Natural killer cell (primary cell): ENCODE measurements at regions not wholly inside any gene's neighbourhood (a gene's known extent, or its start where the extent isn't known, plus 50 kb on each side); places are given as distances from the start of the nearest gene placed in this dataset.

ENCODE experiments used
- ATAC-seq, 3 donors: fragments of 150-1000 bp in 2 of 3; fragments of 200-7000 bp in 1 of 3; cut with Tn5 transposase; 1 replicate in 1 of 3; 2 replicates in 2 of 3; pipeline ENCODE4 v1.10.0; 2021; ENCODE audit warnings: mild to moderate bottlenecking in 2 of 3, moderate library complexity in 2 of 3
- DNase-seq, 2 donors: peaks; one replicate each; pipeline versions ENCODE4 v3.0.0 to v3.0.0-alpha.2; 2013 to 2021; ENCODE audit warnings: mixed read lengths in 1 of 2
- H3K27ac ChIP-seq: one replicate; pipeline ENCODE4 v1.5.1; 2013; ENCODE audit warnings: mild to moderate bottlenecking, low read length
- H3K27me3 ChIP-seq: one replicate; pipeline ENCODE4 v1.6.1; 2013; ENCODE audit warnings: low read length; ENCODE audit not compliant: control insufficient read depth, insufficient read depth
- H3K36me3 ChIP-seq: one replicate; pipeline ENCODE4 v1.6.1; 2013; ENCODE audit warnings: low read length; ENCODE audit not compliant: control insufficient read depth, insufficient read depth
- H3K4me1 ChIP-seq: one replicate; pipeline ENCODE4 v1.6.1; 2013; ENCODE audit warnings: low read length; ENCODE audit not compliant: control insufficient read depth, insufficient read depth
- H3K4me3 ChIP-seq: one replicate; pipeline ENCODE4 v1.5.1; 2013; ENCODE audit warnings: low read length
- H3K9me3 ChIP-seq: one replicate; pipeline ENCODE4 v1.6.1; 2013; ENCODE audit warnings: low read length; ENCODE audit not compliant: control insufficient read depth, insufficient read depth
- H3K27ac Mint-ChIP-seq, 2 donors: one replicate each; pipeline ENCODE4 v1.8.0; 2022; ENCODE audit warnings: mild to moderate bottlenecking in 2 of 2, mixed read lengths in 2 of 2, moderate library complexity in 1 of 2
- H3K27me3 Mint-ChIP-seq, 2 donors: one replicate each; pipeline ENCODE4 v1.8.0; 2022; ENCODE audit warnings: low read depth in 2 of 2, mixed read lengths in 2 of 2
- H3K36me3 Mint-ChIP-seq: one replicate; pipeline ENCODE4 v1.8.0; 2022; ENCODE audit warnings: mixed read lengths
- H3K4me1 Mint-ChIP-seq, 2 donors: one replicate each; pipeline ENCODE4 v1.8.0; 2022; ENCODE audit warnings: mixed read lengths in 2 of 2
- H3K4me3 Mint-ChIP-seq: one replicate; pipeline ENCODE4 v1.8.0; 2022; ENCODE audit warnings: mild to moderate bottlenecking, moderate library complexity, mixed read lengths
- H3K9me3 Mint-ChIP-seq, 2 donors: one replicate each; pipeline ENCODE4 v1.8.0; 2022; ENCODE audit warnings: mixed read lengths in 2 of 2
- CTCF ChIP-seq: fragments of 200-600 bp; IDR thresholded peaks from one replicate; pipeline ENCODE4 v1.8.0; 2022; ENCODE audit warnings: antibody characterized with exemption
- WGBS: methylation state at CpG from one replicate; pipeline ENCODE4 v1.1.7; 2013; ENCODE audit warnings: missing lambda C conversion rate; ENCODE audit not compliant: insufficient coverage; 5-methylcytosine and 5-hydroxymethylcytosine counted together
- intact Hi-C: fragments of 100-400 bp; cut with micrococcal nuclease; formaldehyde crosslinking; loops from one replicate; pipeline ENCODE4 v1.14.2; 2022

GRCh38 chr15:38150148-38150547 lies 102.5 kb upstream of the SPRED1 start:
- H3K9me3 ChIP-seq = peaks cover 8% of the 10 kb centered on the region
- no peak overlapping the region for H3K4me3 Mint-ChIP-seq
- intact Hi-C loops = no loop called here
- no peak overlapping the region for H3K27ac ChIP-seq
- H3K36me3 Mint-ChIP-seq = peaks cover 8% of the 10 kb centered on the region
- H3K4me3 ChIP-seq = no peak overlapping the region
- H3K36me3 ChIP-seq = no peaks in the 10 kb centered on the region
- no peak overlapping the region for H3K27ac Mint-ChIP-seq
- WGBS = 100% methylated on average over 1 of the region's 1 CpG
- no peaks in the 10 kb centered on the region for H3K4me1 ChIP-seq
- H3K27me3 Mint-ChIP-seq = peaks cover 7 to 11% of the 10 kb centered on the region in 2 donors
- ATAC-seq (no peak), DNase-seq (no peak)
- peaks cover 6 to 8% of the 10 kb centered on the region in 2 donors for H3K4me1 Mint-ChIP-seq
- peaks cover 3% of the 10 kb centered on the region for H3K27me3 ChIP-seq
- TF ChIP-seq CTCF = no peak
- H3K9me3 Mint-ChIP-seq = peaks cover 3 to 10% of the 10 kb centered on the region in 2 donors

- Histone ChIP-seq H3K4me3 (no peak overlapping the region), H3K9me3 (peaks cover 8% of the 10 kb centered on the region), H3K27me3 (peaks cover 3% of the 10 kb centered on the region), H3K4me1 (no peaks in the 10 kb centered on the region), H3K27ac (no peak overlapping the region), H3K36me3 (no peaks in the 10 kb centered on the region)
- no peak for ATAC-seq
- Mint-ChIP-seq H3K36me3 (peaks cover 8% of the 10 kb centered on the region), H3K4me1 (peaks cover 6 to 8% of the 10 kb centered on the region in 2 donors), H3K27ac (no peak overlapping the region), H3K4me3 (no peak overlapping the region), H3K9me3 (peaks cover 3 to 10% of the 10 kb centered on the region in 2 donors), H3K27me3 (peaks cover 4 to 11% of the 10 kb centered on the region in 2 donors)
- DNase-seq = no peak
- TF ChIP-seq CTCF = no peak
- no CpG with 5 or more reads among the region's 2 CpGs for WGBS
- intact Hi-C loops = no loop called here
Observed at GRCh38 chr15:38150794-38151193, 101.8 kb upstream of the SPRED1 start.

GRCh38 chr15:38153781-38154180 lies 98.9 kb upstream of the SPRED1 start:
- H3K4me3 ChIP-seq = no peak overlapping the region
- no peaks in the 10 kb centered on the region for H3K36me3 ChIP-seq
- TF ChIP-seq CTCF = no peak
- peaks cover 3% of the 10 kb centered on the region for H3K27me3 ChIP-seq
- peaks cover 6 to 8% of the 10 kb centered on the region in 2 donors for H3K4me1 Mint-ChIP-seq
- peaks cover 8% of the 10 kb centered on the region for H3K36me3 Mint-ChIP-seq
- H3K27me3 Mint-ChIP-seq = peaks cover 2 to 11% of the 10 kb centered on the region in 2 donors
- no peak overlapping the region for H3K27ac Mint-ChIP-seq
- H3K27ac ChIP-seq = no peak overlapping the region
- DNase-seq = no peak
- no peak overlapping the region for H3K4me3 Mint-ChIP-seq
- H3K9me3 ChIP-seq = peaks cover 8% of the 10 kb centered on the region
- H3K9me3 Mint-ChIP-seq = peaks cover 3 to 10% of the 10 kb centered on the region in 2 donors
- H3K4me1 ChIP-seq = no peaks in the 10 kb centered on the region
- intact Hi-C loops = no loop called here
- no peak for ATAC-seq

GRCh38 chr15:38154255-38154654 lies 98.4 kb upstream of the SPRED1 start:
- H3K27me3 Mint-ChIP-seq = peaks cover 2 to 11% of the 10 kb centered on the region in 2 donors
- peaks cover 8% of the 10 kb centered on the region for H3K36me3 Mint-ChIP-seq
- ATAC-seq (no peak), DNase-seq (no peak)
- no peak for TF ChIP-seq CTCF
- H3K4me1 Mint-ChIP-seq = peaks cover 5 to 7% of the 10 kb centered on the region in 2 donors
- Histone ChIP-seq H3K4me1 (no peaks in the 10 kb centered on the region), H3K27me3 (peaks cover 3% of the 10 kb centered on the region), H3K4me3 (no peak overlapping the region), H3K27ac (no peak overlapping the region), H3K36me3 (no peaks in the 10 kb centered on the region), H3K9me3 (peaks cover 8% of the 10 kb centered on the region)
- 100% methylated on average over 1 of the region's 1 CpG for WGBS
- H3K27ac Mint-ChIP-seq = no peak overlapping the region
- intact Hi-C loops = no loop called here
- H3K9me3 Mint-ChIP-seq = peaks cover 2 to 10% of the 10 kb centered on the region in 2 donors
- no peak overlapping the region for H3K4me3 Mint-ChIP-seq
